Activated naive CD4-positive, alpha-beta T cell treated with anti-CD3 and anti-CD28 coated beads, Interleukin-2, amount 50 U/mL, for 16 hours (primary cell): ENCODE measurements at regions not wholly inside any gene's neighbourhood (a gene's known extent, or its start where the extent isn't known, plus 50 kb on each side); places are given as distances from the start of the nearest gene placed in this dataset.

Experiments
- DNase-seq: peaks from one replicate; pipeline ENCODE4 v3.0.0-alpha.2; 2020

DNA sequence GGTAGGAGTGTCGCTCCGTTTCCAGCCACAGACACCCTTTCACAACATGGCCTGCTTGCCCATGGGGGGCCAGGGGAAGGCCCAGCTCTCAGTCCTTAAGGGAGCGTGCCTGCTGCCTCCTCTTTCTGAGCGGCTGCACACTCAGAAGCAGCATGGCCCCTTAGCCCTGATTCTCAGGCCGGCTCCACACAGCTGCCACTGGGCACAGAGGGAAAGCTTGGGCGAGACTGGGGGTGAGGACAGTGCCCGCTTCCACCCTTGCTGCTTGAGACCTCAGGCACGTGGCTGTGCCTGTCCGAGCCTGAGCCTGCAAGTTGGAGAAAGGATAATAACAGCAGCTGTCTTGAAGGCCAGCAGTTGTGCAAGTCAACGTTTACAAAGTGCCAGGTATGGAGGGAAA lies 416.3 kb downstream of the SHANK2 start:
- DNase-seq: no peak

- DNase-seq: no peak
These were observed 414.2 kb downstream of the SHANK2 start for GRCh38 chr11:70838198-70838597.

GRCh38 chr11:70839851-70840250 lies 412.5 kb downstream of the SHANK2 start:
- no peak for DNase-seq

- DNase-seq: no peak
These were observed 411.1 kb downstream of the SHANK2 start for GRCh38 chr11:70841264-70841663.

DNA sequence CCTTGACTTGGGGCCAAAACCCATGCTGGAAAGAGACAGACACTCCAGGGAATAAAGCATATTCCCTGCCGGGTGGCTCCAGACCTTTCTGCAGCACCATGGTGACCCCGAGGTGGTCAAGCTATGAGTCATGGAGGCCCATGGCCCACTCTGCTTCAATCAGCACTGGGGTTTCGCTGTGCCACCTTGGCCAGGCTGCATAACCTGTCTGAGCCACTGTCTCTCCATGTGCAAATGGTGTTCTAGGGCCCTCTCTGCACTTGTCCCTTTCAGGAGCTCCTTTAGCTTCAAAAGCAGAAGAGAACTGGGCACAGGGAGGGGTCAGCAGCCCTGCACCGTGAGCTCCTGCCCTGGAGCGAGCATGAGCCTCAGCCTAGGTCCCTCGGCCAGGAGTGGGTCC lies 410.1 kb downstream of the SHANK2 start:
- DNase-seq: no peak

GRCh38 chr11:70842701-70843100 lies 409.7 kb downstream of the SHANK2 start:
- no peak for DNase-seq

GRCh38 chr11:70843906-70844305 lies 408.5 kb downstream of the SHANK2 start:
- no peak for DNase-seq

- no peak for DNase-seq
These were observed 408.0 kb downstream of the SHANK2 start for GRCh38 chr11:70844387-70844786.

DNA sequence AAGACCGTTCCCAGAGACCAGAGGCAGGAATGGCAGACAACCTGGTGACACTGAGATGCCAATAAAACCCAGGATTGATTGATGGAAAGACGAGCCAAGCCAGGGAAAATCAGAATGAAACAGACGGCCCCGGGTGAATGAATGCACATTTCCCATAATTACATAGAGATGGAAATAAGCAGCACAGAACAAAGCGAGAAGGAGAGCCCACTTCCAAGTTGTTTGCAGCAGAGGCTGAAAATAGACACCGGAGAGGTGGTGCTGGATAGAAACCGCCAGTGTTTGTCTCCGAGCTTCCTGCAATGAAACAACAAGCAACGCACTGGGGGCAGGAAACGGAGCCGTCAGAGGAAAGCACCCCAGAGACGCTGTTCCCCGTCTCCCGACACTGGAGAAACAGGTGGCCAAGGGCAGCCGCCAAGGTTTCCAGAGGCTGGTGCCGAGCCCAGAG lies 406.8 kb downstream of the SHANK2 start:
- DNase-seq: no peak

GRCh38 chr11:70846781-70847655 lies 405.4 kb downstream of the SHANK2 start:
- no peak for DNase-seq

GRCh38 chr11:70848243-70848750 lies 404.1 kb downstream of the SHANK2 start:
- no peak for DNase-seq

DNA sequence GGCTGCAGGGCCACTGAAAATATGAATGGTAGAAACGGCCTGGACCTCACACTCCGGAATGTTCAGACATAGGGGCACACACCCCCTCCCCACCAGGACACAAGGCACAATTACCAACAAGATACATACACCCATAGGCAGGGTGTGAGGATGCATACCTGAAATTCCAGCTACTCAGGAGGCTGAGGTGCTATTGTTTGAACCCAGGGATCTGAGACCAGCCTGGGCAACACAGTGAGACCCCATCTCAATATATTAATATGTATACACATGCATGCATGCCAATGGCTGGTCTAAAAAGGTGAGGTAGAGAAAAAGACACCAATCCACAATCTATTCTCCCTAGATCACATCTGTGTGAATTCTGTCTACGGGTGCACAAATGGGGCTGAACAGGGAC lies 403.3 kb downstream of the SHANK2 start:
- no peak for DNase-seq

DNA sequence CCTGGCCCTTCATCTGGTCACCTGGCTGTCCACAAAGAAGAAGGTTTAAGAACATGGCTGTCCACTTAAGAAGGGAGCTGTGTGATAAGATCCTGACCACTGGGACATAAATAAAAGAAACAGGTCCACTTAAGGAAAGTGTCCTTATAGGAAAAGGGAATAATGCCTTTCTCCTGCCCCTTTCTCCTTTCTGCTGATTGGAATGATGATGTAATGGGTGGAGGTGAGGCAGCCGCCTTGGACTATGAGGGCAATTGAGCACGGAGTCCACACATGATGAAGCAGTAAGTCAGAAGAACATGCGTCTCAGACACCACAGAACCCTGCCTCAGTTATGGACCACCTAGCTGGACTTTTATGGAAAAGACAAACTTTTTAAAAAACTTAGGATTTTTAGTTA lies 401.1 kb downstream of the SHANK2 start:
- no peak for DNase-seq

DNA sequence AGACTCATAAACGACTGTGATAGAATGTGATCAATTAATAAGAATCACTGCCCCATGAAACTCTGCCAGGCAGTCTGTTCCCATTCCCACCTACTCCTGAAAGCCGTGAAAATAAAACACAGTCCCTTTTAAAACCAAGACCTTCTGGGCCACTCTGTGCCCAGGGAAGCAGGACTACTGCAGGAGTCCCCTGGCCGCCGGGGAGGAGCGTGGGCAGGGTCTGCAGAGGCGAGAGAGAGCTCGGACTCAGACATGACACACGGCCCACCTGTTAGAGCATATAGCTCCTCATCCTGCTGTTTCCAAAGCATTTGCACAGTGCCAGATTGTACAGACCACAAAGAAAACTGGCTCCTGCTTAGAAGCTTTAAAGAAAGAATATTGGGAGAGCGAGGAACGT lies 400.5 kb downstream of the SHANK2 start:
- no peak for DNase-seq

DNA sequence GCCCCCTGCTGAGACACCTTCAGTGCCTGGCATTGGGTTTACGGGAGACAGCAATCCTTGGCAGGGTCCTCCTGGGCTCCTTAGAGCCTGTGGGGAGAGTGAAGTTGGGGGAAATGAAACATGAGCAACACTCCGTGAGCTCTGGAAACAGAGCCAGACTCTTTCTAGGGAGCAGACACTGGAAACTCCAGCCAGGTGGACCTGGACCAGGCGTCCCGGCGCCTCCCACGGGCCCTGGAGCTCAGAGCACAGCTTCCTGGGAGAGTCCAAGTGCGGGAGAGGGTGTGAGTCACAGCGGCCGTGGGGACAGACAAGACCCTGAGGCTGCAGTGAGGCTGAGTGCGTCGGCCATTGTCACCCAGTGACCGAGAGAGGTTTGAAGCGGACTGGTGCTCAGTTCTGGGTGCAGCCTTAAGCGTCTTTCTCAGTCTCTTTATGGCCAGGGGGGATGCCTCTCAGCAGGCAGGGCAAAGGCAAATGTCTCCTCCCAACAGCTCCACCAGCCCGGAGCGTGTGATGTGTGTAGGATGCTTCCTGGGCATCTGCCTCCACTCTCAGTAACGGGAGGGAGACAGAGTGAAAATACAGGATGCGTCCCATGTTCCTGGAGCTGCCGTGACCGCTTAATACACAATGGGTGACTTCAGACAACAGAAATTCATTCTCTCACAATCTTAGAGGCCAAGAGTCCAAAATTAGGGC lies 399.2 kb downstream of the SHANK2 start:
- DNase-seq: no peak

DNA sequence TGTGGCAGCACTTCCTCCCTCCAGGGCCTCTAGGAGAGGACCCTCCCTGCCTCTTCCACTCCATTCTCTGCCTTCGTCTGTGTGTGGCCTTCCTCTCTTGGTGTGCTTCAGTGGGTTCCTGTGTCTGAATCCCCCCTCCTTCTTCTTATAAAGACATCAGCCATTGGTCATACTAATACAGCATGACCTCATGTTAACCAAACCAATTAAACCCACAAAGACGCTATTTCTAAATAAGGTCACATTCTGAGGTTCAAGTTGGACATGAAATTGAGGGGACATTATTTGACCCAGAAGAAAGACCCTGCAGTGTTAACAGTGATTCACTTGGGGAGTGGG lies 398.6 kb downstream of the SHANK2 start:
- no peak for DNase-seq

- DNase-seq: no peak
These were observed 398.2 kb downstream of the SHANK2 start for GRCh38 chr11:70854201-70854600.

GRCh38 chr11:70854901-70855556 lies 397.3 kb downstream of the SHANK2 start:
- no peak for DNase-seq

DNA sequence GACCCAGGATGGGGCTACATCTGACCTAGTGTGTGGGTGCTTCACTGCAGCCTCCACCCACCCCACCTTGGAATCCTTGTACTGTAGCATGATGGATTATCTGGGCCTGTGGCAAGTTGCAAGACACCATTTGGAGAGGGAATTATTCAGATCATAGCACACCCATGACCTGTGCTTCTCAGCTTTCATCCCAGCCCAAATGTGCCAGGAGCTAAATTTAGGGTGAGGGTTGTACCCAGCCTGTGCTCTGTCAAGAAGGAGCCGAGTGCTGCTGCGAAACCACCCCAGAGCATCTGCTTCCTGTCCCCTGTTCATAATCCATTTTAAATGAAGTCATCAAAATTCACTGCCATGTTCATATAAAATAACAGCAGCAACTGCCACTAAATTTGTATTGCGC lies 394.5 kb downstream of the SHANK2 start:
- no peak for DNase-seq

DNA sequence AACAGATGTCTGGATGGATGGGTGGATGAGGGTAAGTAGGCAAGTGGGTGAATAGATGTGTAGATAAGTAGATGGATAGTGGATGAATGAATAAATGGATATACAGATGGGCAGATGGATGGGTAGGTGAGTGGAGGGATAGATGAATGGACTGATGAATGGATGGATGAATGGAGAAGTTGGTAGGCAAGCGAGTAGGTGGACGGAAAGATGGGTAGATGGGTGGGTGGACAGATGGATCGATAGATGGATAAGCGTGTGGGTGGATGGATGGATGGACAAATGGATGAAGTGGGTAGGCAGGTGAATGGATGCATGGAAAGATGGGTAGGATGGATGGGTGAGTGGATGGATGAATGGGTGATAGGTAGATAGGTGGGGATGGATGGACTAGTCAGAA lies 393.2 kb downstream of the SHANK2 start:
- no peak for DNase-seq

DNA sequence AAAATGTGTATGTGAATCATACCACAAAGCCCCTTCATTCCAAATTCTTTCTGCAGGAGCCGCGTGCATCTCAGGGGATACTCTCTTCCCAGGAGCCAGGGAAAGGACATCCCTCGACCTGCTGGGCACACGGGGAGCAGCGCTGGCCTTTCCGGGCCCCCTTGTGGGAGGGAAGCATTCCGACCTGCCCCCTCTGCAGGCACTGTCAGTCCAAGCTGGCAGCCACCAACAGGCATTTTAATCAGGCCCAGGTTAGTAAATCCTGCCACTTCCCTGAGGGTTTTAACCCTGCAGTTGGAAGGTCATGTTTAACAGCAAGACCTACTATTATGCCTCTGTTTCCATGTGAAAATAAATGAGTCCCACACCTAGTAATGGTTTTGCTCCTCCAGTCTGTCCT lies 391.5 kb downstream of the SHANK2 start:
- DNase-seq: no peak

GRCh38 chr11:70861559-70861958 lies 390.8 kb downstream of the SHANK2 start:
- DNase-seq: no peak

DNA sequence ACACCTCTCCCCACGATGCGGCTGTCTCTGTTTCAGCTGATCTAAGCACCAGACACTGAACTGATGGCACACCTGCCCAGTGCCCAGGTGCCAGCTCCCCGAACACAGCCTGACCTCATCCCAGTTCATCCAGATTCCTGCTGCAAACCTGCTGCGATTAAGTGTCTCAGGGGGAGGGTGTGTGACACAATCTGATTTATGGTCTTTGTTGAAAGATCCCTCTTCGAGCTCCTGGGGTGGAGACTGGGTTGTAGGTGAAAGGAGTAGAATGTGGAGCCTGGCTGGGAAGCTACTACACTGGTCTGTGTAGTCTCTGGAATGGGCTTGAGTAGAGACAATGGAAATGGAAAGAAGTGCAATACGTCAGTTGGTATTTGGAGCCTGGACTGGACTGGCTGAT lies 390.3 kb downstream of the SHANK2 start:
- no peak for DNase-seq

- DNase-seq: no peak
These were observed 389.2 kb downstream of the SHANK2 start for GRCh38 chr11:70863186-70863585.
